ENCODE measurements at regions not wholly inside any gene's neighbourhood (a gene's known extent, or its start where the extent isn't known, plus 50 kb on each side); places are given as distances from the start of the nearest gene placed in this dataset.

DNA sequence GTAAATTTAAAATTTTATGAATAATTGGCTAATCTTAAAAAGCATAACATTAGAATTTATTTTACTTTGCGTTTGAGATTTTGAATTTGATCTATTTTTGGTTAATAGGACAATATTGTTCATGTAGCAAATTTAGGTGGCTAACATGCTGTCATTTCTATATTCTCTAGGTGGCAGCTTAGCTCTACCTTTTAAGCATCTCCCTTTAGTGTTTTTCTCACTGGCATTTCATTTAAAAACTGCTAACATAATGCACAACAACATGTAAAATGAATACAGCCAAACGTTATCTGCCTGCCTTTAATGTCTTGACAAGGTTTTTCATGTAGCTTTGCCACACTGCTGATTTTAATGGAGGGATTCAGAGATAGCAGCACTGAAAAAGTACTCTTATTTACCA lies 272.4 kb upstream of the FBXO33 start:
- no peak overlapping the region for H3K4me3 ChIP-seq (replicated peaks in 1 of 2; ENCODE audit: low read depth in 1 of 2, low read length in 2 of 2)
- no peaks in the 10 kb centered on the region for H3K27me3 ChIP-seq (ENCODE audit: insufficient read depth, low read length)
- H2AFZ ChIP-seq (ENCODE audit: low read depth, low read length, poor library complexity, severe bottlenecking) = no peak overlapping the region
- no peaks in the 10 kb centered on the region for H3K4me1 ChIP-seq (ENCODE audit: control insufficient read depth in 1 of 2, insufficient read depth in 2 of 2, low read length in 2 of 2)
- no peak overlapping the region for H3K4me2 ChIP-seq (ENCODE audit: low read length)
- no peaks in the 10 kb centered on the region for H3K36me3 ChIP-seq (ENCODE audit: control insufficient read depth in 1 of 2, insufficient read depth in 2 of 2, low read length in 2 of 2)
- no peak overlapping the region for H3K9ac ChIP-seq (ENCODE audit: low read length)
- no peaks in the 10 kb centered on the region for H3K9me2 ChIP-seq (ENCODE audit: insufficient read depth)
- ATAC-seq (no peak), DNase-seq (ENCODE audit: low read depth, low spot score) (no peak)
- no peaks in the 10 kb centered on the region for H3K9me3 ChIP-seq (ENCODE audit: control insufficient read depth in 1 of 2, insufficient read depth in 1 of 2, low read depth in 1 of 2, low read length in 2 of 2)
- H4K20me1 ChIP-seq (ENCODE audit: insufficient read depth) = no peaks in the 10 kb centered on the region
- H3K27ac ChIP-seq (ENCODE audit: low read depth, low read length) = no peak overlapping the region
- intact Hi-C loops (cut with micrococcal nuclease) = no loop called here
- ChIA-PET POLR2A (no interaction called here), RAD21 (ENCODE audit: low non-redundant PET in 1 of 2, low total read pairs in 2 of 2, uncharacterized antibody in 2 of 2, unreplicated experiment in 2 of 2) (no interaction called here), CTCF (no interaction called here)
- H3K79me2 ChIP-seq (ENCODE audit: insufficient read depth, low read length) = no peaks in the 10 kb centered on the region
- no TSS peak for BruUV-seq (replicated peaks)
- 0 out of 2 replicates have a peak, but pooled peaks have one; percentile 13 for TF ChIP-seq RAD21 (IDR thresholded peaks at IDR 0.05; ENCODE audit: low read depth)
- TF ChIP-seq CEBPB (IDR thresholded peaks at IDR 0.05; ENCODE audit: low read depth) = no peak
- TF ChIP-seq REST (IDR thresholded peaks at IDR 0.05; ENCODE audit: low read depth) = no peak

DNA sequence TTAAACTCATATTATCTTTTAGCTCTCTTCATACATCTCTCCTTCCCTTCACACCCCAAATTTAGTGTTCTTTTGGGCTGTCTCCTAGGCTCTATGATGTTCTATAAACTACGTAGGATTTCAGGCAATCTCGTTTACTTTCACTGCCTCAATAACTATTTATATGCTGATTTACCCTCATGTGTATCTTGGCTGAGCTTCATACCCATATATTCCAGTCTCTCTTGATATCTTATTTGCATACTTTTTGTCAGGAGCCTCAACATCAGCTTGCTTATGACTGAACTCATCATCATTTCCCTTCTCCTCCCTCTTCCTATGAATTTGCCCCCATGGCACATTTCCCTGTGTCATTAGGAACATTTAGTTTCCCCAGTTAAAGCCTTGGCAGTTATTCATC lies 262.1 kb upstream of the FBXO33 start:
- ChIA-PET RAD21 (ENCODE audit: low non-redundant PET in 1 of 2, low total read pairs in 2 of 2, uncharacterized antibody in 2 of 2, unreplicated experiment in 2 of 2) (no interaction called here), POLR2A (no interaction called here), CTCF (no interaction called here)
- H3K9ac ChIP-seq (ENCODE audit: low read length) = no peak overlapping the region
- no peaks in the 10 kb centered on the region for H3K9me2 ChIP-seq (ENCODE audit: insufficient read depth)
- H4K20me1 ChIP-seq (ENCODE audit: insufficient read depth) = no peaks in the 10 kb centered on the region
- H3K4me3 ChIP-seq (replicated peaks in 1 of 2; ENCODE audit: low read depth in 1 of 2, low read length in 2 of 2) = no peak overlapping the region
- no peaks in the 10 kb centered on the region for H3K79me2 ChIP-seq (ENCODE audit: insufficient read depth, low read length)
- no peaks in the 10 kb centered on the region for H3K27me3 ChIP-seq (ENCODE audit: insufficient read depth, low read length)
- no peaks in the 10 kb centered on the region for H3K4me1 ChIP-seq (ENCODE audit: control insufficient read depth in 1 of 2, insufficient read depth in 2 of 2, low read length in 2 of 2)
- H3K27ac ChIP-seq (ENCODE audit: low read depth, low read length) = no peak overlapping the region
- no TSS peak for BruUV-seq (replicated peaks)
- H2AFZ ChIP-seq (ENCODE audit: low read depth, low read length, poor library complexity, severe bottlenecking) = no peak overlapping the region
- no peak for ATAC-seq
- no peaks in the 10 kb centered on the region for H3K36me3 ChIP-seq (ENCODE audit: control insufficient read depth in 1 of 2, insufficient read depth in 2 of 2, low read length in 2 of 2)
- intact Hi-C loops (cut with micrococcal nuclease) = no loop called here
- no peak for TF ChIP-seq ZFX (IDR thresholded peaks at IDR 0.05)
- DNase-seq (ENCODE audit: low read depth, low spot score) = no peak
- no peaks in the 10 kb centered on the region for H3K9me3 ChIP-seq (ENCODE audit: control insufficient read depth in 1 of 2, insufficient read depth in 1 of 2, low read depth in 1 of 2, low read length in 2 of 2)
- H3K4me2 ChIP-seq (ENCODE audit: low read length) = no peak overlapping the region
